Suprapubic skin (tissue), 3 donors: ENCODE measurements at regions not wholly inside any gene's neighbourhood (a gene's known extent, or its start where the extent isn't known, plus 50 kb on each side); places are given as distances from the start of the nearest gene placed in this dataset.

Experiments
- CTCF ChIP-seq, 2 donors: fragments of 200-600 bp in 1 of 2; fragments of 450-650 bp in 1 of 2; sonication (generic) in 1 of 2; IDR thresholded peaks; one replicate each; pipeline ENCODE4 v1.5.1; 2016 to 2019; ENCODE audit warnings: antibody characterized with exemption in 2 of 2, mild to moderate bottlenecking in 1 of 2, moderate library complexity in 1 of 2
- EP300 ChIP-seq: sonication (generic); formaldehyde crosslinking; IDR thresholded peaks from one replicate; pipeline ENCODE4 v1.6.1; 2017; ENCODE audit warnings: antibody characterized with exemption

- no peak for TF ChIP-seq CTCF (IDR thresholded peaks at IDR 0.05)
- TF ChIP-seq EP300 = no peak
These were observed 427.5 kb upstream of the MKI67 start for GRCh38 chr10:128553755-128554154.
